Prostate gland (tissue), 2 donors: ENCODE measurements at regions not wholly inside any gene's neighbourhood (a gene's known extent, or its start where the extent isn't known, plus 50 kb on each side); places are given as distances from the start of the nearest gene placed in this dataset.

ENCODE experiments used
- CTCF ChIP-seq, 4 experiments: fragments of 200-600 bp in 2 of 4; fragments of 450-650 bp in 2 of 4; sonication (generic) in 2 of 4; IDR thresholded peaks; 1 replicate in 3 of 4; 2 replicates in 1 of 4; pipeline ENCODE4 v1.5.1; 2016 to 2019; ENCODE audit warnings: antibody characterized with exemption in 4 of 4, mild to moderate bottlenecking in 2 of 4, moderate library complexity in 2 of 4
- POLR2A ChIP-seq: fragments of 450-650 bp; IDR thresholded peaks from one replicate; pipeline ENCODE4 v1.6.1; 2016; ENCODE audit warnings: antibody characterized with exemption, mild to moderate bottlenecking

GRCh38 chr5:167263185-167263584, 1028.3 kb upstream of the WWC1 start:
- TF ChIP-seq CTCF (IDR thresholded peaks at IDR 0.05) = no peak
- no peak for TF ChIP-seq POLR2A
